ENCODE measurements at regions not wholly inside any gene's neighbourhood (a gene's known extent, or its start where the extent isn't known, plus 50 kb on each side); places are given as distances from the start of the nearest gene placed in this dataset.

DNA sequence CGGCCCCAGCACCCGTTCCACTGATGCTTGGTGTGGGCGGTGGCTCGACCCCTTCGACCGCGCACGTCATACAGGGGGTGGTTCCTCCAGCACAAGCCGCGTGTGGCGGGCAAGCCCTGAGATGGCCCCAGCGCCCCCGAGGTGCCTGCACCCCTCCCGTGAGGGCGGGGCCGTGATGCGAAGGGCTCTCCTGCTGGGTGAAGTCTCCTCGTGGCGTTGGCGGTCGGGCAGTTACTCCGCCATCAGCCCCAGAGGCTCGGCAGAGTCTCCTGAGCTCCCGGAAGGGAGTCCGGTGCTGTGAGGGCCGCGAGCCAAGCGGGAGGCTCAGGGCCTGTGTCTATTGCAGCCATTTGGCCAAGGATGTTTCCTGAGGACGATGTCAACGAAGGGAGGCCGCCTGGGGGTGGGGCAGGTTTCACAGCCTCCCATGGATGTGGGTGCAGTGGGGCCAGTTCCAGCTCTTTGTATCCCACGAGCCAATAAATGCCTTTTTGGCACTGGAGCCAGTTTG is 78.1 kb upstream of the GALNT9 start:
- no peak for DNase-seq

DNA sequence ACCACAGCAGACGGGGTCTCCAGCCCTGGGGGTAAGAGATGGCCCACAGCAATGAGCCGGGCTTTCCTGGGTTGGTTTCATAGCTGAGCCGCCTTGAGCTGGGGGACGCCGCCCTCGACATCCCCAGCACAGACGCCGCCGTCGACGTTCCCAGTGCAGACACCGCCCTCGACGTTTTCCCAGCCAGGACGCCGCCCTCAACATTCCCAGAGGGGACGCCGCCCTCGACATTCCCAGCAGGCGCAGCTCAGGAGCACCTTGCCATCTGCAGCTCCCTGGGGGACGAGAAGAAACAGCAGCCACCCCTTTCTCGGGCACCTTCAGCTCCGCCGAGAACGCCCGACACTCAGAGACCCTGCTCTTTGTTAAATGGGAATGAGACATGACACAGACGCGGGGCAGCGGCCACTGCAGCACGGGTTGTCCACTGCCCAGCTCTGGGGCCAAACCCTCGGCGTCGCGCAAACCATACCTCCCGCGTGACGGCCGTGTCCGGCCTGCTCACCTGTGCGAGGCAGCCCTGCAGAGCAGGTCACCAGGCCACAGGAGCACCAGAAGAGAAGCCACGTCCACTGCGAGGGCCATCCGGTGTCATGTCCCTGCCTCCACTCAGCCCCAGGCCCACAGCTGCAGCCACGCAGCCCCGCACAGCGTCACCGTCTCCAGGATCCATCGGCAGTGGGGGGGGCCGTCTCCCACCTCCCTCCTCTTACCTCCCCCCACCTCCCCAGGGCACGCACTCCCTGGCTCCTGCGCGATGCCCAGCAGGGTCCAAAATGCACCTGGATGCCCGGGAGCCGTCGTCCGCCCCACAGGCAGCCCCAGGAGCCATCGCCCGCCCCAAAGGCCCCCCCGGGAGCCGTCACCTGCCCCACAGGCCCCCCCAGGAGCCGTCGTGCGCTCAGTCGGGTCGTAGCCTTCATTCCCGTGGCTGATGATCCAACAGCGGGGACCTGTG is 77.4 kb upstream of the GALNT9 start:
- DNase-seq = no peak

DNA sequence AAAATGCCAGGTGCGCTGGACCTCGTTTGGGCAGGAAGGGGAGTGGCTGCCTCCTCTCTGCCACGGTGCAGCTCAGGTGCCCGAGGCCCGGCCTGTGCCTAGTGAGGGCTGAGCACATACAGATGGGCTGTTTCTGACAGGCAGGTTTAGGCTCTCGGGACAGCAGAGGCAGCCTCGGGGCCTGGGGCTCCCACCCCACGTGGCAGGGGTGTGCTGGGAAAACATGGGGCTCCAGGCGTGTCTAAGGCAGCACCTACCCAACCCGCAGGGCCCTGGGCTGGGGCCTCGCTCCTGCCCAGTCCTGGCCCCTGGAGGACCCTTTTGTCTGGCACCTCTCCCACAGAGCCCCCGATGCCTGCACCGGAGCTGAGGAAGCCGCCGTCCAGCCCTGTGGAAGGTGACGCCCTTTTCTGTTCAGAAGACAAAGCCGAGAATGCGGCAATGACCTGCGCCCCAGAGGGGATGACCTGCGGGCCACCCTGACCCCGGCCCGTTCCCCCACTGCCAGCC is 76.4 kb upstream of the GALNT9 start:
- no peak for DNase-seq

DNA sequence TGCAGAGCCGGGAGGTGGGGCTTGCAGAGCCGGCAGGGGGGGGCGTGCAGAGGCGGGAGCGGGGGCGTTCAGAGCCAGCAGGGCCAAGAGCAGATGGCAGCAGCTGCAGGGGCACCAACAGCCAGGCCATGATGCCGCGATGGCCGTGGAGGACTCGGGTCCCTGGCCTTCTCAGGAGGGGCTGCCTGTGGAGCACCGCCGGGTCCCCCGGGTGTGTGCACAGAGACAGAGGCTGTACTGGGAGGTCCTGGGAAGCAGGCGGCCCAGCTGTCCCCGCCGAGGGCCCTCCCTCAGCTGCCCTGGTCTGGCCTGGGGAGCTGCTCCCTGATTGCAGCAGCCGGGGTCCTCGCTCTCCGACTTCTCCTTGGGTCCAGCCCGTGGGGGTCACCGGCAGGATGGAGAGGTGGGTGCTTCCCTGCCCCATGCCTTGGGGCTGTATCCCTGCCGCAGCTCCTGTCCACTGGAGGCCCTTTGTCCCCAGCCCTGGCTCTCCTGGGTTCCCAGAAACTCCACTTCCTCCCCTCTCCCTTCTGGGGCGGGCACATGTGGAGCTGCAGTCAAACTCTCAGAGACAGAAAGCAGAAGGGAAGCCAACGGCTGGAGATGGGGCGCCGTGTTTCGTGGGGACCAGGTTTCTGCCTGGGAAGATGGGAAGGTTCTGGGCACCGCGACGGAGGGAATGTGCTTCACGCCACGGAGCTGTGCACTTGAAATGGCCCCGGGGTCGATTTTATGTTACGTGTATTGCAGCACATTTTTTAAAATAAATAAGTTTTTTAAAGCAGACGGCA is 75.8 kb upstream of the GALNT9 start:
- no peak for DNase-seq

DNA sequence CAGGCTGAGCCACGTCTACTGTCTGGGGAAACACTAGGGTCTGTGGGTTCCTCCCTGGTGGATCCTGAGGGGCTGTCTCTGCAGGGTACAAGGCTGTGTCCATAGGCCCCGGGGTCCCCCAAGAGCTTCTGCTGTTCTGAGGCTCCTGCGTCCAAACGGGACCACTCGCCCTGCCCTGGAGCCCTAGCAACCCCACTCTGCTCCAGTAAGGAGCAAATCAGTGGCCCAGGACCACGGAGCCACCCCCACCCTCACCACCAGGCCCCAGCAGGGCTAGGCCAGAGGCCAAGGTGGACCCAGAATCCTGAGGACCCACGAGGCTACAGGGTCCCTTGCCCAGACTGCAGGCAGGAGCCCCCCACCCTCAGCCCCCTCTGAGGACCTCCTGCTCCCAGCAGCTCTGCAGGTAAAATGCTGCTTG is 75.1 kb upstream of the GALNT9 start:
- DNase-seq = no peak

DNA sequence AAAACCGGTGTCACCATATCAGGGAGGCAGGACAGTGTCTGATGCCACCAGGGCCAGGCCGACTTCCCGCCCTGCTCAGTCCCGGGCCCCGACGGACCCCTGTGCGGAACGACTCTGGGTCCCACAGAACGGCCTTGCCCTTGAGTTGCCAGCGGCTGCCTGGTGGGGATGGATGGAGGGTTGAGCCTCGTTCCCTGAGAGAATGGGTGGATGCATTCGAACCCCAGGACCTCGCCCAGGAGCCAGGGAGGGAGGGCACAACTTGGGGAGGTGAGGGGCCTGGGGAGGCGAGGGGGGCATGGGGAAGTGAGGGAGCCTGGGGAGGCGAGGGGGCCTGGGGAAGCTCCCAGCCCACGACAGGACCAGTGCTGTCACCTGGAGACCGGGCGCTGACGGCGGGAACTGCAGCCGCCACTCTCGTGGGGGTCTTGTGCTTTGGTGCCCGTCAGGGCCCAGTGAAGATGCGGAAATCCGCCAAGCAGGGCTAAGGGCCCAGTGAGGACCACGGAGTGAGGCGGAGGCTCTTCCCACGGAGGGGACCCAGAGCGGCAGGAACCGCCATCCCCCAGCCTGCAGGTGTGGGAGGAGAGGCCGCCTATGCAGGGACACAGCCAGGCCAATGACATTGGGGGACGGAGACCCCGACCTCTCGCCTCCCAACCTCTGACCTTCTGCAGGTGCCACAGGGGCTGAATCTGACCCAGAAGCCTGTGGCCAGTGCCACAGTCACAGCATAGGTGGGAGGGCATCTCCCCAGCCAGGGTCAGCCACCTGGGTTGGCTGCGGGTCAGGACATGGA is 74.4 kb upstream of the GALNT9 start:
- no peak for DNase-seq

DNA sequence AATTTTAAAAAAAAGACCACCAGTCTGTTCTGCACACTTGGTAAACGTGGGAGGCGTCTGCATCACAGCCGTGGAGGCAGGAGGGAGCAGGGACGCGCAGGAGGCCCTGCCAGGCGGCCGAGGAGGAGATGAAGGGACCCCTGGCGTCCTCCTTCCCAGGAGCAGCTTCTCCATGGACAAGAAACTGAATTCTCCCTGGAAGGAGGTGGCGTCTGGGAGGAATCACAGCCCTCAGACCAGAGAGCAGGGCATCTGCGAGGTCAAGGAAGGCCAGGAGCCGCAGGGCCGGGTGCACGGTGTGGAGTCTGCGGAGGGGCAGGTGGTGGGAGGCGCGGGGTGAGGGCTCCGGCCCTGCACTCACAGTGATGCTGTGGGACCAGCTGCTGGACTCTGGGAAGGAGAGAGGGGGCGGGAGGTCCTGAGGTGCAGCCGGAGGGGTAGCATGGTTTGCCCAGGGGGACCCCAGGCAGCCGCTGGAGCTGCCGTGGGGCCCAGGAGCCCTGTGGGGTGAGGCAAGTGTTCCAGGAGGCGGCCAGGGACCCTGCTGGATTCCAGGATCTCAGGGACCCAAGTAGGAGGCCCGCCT is 73.5 kb upstream of the GALNT9 start:
- no peak for DNase-seq

DNA sequence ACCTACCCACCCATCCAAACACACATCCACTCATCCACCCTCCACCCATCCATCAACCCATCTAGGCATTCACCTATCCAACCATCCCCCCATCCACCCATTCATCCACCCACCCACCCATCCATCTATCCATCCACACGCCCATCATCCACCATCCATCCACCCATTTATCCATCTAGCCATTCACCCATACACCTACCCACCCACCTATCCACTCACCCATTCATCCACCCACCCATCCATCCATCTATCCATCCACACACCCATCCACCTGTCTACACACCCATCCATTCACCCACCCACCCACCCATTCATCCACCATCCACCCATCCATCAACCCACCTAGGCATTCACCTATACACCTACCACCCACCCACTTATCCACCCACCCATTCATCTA is 72.6 kb upstream of the GALNT9 start:
- DNase-seq = no peak

DNA sequence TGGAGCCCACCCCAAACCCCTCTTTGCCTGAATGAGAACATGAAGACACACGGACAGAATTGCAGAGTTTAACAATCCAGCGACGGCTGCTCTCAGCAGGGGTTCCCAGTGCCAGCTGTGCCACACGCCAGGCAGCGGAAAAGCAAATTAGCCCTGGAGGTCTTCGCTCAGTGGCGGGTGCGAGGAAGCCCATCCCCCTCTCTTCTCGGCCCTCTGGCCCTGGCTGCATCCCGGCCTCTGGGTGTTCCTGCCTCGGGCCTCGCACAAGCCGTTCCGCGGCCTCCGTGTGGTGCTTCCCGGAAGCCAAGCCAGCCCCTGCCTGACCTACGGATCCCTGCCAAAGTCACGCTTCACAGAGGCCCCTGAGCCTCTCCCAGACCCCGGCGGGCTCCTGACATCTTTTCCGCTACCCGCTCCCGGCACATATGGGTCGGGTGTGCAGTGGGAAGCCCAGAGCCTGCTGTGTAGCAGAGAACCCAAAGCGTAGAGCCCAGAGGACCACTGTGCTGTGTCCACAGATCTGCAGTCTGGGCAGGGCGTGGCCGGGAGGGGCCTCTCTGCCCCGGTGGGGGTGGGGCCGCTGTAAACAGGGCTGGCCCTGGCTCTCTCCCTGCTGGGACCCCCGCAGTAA is 70.7 kb upstream of the GALNT9 start:
- no peak for DNase-seq

DNA sequence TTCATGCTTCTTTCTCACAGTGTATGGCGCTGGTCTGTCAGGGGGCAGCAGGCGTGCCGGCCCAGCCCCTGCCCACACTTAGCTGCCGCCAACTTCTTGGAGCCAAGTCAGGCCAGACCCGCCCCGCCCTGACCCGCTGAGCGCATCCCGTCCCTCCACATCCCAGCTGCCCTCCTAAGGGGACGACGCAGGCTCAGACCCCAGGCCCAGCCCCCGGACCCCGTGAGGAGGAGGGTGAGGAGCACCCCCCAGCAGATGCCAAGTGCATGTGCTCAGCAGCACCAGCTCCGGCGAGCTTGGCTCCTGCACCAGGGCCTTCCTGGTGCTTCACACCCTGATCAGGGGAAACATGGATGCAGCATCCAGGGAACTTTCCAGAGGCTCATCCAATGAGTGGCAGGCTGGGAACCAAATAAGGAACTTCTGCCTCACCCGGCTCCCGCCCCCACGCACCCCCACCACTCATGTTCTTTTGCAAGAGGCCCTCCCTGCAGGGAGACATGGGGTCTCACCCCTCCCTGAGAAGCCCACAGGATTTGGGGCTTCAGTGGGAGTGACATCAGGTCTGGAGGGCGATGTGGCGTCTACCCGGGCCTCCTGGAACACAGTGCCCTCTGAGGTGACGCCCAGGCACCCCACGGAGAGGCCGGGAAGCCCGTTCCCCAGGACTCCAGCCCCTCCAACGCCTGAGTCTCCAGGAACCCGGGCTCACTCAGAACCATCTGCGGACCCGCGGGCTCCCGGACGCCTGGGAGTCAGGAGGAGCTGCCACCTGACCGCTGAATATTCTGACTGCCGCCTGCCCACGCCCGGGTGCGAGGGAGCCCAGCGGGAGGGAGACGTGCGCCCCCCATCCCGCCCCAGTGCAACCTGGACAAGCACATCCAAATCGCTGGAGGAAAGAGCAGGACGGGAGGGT is 70.0 kb upstream of the GALNT9 start:
- DNase-seq = no peak

DNA sequence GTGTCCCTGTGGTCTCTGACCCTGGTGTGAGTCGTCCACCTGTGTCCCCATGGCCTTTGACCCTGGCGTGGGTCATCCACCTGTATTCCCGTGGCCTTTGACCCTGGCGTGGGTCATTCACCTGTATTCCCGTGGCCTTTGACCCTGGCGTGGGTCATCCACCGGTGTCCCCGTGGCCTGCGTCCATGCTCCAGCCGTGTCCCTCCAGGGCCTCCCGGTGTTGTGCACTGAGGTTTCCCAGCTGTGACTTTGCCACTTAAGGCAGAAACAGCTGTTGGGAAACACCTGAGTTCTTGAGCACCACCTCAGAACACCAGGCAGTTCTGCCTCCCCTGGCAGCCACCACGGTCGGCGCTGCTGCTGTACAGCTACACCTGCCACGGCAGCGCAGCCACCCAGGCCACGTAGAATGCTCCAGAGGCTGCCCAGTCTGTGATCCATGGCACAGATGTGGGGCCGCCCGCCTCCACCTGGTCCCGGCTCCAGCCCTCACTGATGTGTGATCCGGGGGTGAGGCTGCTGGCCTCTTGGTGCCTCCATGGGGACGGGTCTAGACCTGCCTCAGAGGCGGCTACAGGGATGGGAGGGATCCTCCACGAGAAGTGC is 69.1 kb upstream of the GALNT9 start:
- DNase-seq = no peak

DNA sequence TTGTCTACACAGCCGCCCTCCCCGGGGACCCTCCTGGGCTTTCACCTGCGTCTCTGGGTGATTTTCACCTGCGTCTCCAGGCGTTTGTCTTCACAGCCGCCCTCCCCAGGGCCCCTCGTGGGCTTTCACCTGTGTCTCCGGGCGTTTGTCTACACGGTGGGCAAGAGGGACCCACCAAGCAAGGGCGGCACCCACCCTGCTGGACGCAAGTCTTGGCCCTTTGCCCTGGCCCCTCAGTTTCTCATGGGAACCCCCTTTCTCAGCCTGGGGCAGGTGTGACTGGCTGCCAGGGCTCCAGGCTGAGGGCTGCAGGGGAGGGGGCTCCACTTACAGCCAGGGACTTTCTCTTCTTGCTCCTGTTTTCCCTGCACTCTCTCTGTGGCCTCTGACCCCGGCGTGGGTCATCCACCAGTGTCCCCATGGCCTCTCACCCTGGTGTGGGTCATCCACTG is 68.6 kb upstream of the GALNT9 start:
- no peak for DNase-seq

DNA sequence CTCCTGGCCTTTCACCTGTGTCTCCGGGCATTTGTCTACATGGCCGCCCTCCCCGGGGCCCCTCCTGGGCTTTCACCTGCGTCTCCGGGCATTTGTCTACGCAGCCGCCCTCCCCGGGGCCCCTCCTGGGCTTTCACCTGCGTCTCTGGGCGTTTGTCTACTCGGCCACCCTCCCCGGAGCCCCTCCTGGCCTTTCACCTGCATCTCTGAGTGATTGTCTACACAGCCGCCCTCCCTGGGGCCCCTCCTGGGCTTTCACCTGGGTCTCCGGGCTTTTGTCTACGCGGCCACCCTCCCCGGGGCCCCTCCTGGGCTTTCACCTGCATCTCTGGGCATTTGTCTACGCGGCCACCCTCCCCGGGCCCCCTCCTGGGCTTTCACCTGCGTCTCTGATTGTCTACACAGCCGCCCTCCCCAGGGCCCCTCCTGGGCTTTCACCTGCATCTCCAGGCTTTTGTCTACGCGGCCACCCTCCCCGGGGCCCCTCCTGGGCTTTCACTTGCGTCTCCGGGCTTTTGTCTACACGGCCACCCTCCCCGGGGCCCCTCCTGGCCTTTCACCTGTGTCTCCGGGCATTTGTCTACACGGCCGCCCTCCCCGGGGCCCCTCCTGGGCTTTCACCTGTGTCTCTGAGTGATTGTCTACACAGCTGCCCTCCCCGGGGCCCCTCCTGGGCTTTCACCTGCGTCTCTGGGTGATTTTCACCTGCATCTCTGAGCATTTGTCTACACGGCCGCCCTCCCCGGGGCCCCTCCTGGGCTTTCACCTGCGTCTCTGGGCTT is 68.0 kb upstream of the GALNT9 start:
- DNase-seq = no peak

DNA sequence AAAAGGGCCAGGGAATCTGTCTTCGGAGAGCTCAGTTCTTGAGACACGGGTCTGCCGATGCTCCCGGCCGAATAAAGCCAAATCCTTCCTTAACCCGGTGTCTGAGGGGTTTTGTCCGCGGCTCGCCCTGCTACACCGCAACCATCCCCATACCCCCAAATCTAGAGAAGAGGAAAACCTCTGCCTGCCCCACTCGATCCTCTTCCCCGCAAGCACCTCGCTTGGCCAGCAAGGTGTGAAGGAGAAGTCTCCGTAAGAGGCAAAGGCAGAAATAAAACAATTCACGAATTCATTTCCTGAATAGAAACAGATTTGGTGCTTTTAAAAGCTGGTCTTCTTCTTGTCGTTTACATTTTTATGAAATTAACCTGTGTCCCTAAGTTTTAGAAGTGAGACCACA is 67.3 kb upstream of the GALNT9 start:
- DNase-seq = no peak

DNA sequence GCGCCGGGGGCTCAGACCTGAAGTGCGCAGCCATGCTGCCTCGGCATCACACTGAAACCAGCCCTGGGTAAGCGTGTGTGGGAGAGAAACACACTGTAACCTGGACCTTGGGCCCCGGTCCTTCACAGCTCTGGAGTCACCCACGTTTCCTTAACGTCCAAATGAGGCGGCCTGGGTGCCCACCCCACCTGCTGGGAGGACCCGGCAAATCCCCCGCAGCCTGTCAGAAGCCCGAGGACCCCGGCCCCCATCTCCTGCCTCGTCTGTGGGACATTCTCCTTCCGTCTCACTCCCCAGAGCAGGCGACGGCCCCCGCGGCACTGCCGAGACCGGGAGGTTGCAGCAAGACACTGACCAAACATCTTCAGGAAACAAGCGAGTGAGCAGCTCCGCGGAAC is 66.5 kb upstream of the GALNT9 start:
- no peak for DNase-seq

DNA sequence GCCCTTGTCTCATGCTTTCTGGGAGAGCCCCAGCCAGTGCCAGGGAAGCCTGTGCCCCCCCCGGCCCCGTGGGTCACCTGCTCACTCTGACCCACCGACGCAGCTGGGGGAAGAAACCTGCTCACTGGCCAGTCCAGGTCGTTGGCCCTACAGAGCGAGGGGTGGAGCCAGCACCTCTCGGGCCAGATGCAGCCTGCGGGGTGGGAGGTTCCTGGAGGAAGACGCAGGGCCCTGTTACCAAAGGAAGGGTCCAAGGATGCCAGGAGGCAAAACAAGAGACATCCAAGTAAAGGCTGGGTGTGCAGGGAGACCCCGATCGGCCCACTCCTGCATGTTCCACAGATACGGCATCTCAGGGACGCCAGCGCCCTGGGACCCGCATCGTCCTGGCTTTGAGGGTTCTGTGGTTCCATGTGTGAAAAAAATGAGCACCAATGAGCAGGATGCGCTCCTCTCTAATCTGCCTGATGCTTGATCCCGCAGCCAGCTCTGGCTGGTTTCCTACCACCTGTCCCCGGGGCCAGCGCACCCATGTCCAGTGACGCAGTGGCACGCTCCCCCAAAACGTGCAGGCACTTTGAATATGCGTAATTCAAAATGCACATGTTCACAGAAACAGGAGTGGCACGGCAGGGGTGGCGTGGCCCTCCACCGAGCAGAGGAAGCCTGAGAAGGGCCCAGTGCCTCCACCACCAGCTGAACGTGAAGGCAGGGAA is 66.0 kb upstream of the GALNT9 start:
- DNase-seq = no peak

All from renal pelvis (tissue), 1 donor.